HG03064 (cell line): ENCODE measurements at regions not wholly inside any gene's neighbourhood (a gene's known extent, or its start where the extent isn't known, plus 50 kb on each side); places are given as distances from the start of the nearest gene placed in this dataset.
"Not testable (repeated sequence)": the region's sequence is repeated elsewhere in the genome, so short reads cannot be mapped to it uniquely, and the experiment has no call there.

ENCODE experiments used
- ATAC-seq: cut with Tn5 transposase; IDR thresholded peaks from one replicate; pipeline ENCODE4 v1.9.1; 2021; ENCODE audit warnings: low read depth; ENCODE audit not compliant: unreplicated experiment

DNA sequence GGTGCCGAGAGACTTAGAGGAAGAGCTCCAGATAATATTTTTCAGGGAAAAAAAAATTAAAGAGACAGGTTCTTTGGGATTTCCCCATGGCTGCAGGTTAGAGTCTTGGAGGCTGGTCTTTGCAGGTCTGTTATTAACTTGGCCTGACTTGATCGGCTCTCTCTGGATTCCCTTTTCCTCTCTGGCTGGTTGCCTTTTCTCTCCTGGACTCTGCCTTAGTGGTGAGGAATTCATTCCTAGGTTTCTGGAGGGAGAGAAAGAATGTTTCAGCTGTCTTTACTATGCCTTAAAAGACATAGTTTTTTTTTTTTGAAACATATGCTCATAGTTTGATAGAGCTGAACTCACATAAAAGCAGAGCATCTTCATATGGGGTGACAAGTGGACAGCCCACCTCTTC lies 336.3 kb downstream of the BMP4 start:
- ATAC-seq = no peak

DNA sequence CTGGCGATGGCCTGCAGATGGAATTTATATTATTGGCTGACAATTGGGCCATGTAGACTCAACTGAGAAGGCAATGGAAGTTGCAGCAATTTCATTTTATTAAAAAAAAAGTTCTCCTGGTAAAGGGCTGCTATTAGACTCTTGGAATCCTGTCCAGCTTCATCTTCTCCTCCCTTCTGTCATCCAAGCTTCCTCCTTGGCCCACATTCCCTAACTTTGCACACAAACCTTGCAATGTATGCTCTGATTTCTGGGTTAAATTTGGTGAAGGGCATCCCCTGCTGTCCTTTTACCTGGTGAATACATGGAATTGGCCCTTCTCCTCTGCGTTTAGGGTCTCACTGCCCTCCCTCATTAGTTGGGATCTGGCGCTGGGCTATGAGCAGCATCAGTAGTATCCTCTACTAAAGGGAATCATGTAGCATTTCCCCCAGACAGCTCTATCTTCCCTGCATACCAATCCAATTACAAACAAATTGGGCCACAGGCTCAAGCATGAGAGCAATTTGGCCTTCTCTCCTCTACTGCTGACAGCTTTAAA lies 336.9 kb downstream of the BMP4 start:
- no peak for ATAC-seq

DNA sequence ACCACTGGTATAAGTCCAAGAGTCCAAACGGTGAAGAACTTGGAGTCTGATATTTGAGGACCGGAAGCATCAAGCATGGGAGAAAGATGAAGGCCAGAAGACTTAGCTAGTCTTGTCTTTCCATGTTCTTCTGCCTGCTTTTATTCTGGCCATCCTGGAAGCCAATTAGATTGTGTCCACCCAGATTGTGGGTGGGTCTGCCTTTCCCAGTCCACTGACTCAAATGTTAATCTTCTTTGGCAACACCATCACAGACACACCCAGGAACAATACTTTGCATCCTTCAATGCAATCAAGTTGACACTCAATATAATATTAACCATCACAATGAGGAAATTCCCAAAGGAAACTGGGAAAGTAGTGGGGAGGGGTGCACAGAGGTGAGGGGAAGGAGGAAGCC lies 340.1 kb downstream of the BMP4 start:
- ATAC-seq = not testable (repeated sequence)

DNA sequence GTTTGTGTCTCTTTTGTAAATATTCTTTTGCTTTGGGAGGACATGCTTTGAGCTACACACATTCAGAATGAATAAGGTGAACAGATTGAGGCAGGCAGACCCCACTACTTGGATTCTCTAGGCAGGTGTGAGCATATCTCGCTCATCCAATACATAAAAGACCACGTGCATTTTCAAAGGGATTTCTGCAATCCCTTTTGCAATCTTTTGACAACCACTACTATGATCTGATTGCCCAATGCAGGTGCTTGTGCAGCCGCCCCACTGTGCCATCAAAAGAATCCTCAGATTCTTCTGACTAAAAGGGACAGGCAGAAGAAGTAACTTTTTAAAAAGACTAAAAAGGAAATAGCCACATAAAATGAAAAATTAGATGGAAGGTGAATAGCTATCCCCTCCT lies 341.4 kb downstream of the BMP4 start:
- no peak for ATAC-seq

DNA sequence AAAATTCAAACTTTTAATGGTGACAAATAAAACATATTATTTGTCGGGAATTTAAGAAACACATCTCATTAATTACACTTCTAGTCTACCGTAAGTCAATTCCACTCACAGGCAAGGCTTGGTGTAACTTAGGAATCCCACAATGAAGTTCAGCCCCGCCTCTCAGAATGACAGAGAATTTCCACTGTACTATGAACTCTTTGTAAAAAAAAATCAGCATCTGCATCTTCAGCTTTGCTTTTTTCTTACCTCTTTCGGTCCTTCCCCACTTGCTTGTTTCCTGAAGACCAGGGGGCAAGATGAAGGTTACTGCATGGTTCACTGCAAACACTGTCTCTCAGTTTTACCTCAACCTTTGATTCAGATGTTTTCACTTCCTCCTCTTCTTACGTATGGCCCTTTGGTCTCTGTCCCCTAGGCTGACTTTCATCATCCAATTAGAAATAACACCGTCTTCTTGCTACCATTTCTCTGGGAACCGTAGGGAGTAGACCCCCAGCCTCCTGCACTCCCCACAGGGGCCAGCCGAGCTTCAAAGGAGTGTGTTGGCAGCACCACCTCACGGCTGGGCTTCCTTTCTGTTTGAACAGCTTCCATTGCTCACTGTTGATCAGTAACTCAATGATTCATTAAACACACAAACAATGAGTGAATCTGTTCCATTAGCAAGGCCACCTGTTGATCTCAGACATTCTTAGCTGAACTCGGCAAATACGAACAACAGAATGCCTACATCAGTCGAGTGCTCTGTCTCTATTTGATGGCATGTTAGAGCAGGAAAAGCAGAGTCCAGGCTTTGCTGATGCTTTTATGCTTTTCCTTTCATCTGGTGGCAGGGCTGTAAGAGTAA lies 343.0 kb downstream of the BMP4 start:
- ATAC-seq = peak; percentile 98

DNA sequence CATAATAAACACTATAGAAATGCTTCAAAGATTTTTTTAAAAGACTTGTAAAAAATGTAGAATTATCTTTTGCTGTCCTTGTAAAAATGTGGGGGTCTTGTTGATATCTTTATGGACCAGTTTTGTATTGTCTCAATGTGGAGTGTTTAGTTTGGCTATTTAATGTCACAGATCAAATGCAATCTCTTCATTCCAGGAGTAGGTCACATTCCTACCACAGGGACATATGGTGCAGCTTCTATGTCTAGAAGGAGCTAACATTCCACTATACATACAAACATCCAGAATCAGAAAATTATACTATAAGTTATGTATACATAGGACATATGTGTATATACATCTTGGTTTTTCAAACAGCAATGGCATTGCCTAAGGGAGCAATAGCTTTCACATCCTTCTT lies 345.7 kb downstream of the BMP4 start:
- no peak for ATAC-seq

DNA sequence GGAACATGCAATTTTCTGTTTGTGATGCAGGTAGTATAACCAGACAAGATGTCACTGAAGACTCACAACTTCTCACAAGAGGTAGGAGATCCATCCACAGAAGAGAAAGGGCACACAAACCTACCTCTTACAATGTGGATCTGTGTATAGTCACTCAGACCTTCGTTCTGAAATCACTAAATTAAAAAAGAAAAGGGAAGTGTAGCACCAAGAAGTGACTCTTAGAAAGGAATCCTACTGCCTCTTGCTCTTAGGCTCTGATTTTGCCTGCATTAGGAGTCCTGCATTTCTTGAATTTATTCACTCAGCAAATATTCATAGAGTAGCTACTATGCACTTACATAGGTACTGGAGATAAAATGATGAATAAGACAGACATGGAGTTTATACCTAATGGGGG lies 347.6 kb downstream of the BMP4 start:
- ATAC-seq = no peak

DNA sequence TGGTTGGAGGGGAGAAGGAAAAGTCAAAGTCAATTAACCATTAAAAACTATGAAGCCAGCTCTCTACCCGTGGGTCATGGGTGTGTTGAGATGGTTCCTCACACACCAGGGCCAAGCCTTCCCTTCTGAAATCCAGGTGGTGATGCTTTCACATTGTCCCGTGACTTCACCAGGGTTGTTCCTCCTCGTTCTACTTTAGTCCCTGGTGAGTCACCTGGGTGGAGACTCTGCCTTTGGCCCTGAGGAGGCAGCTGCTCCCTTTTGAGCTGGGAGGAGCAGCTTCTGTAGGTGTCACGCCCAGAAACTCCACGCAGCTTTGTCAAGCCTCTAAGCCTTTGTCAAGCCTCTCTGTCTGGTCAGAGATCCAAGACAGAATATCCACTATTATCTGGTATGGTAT lies 348.3 kb downstream of the BMP4 start:
- ATAC-seq = no peak

DNA sequence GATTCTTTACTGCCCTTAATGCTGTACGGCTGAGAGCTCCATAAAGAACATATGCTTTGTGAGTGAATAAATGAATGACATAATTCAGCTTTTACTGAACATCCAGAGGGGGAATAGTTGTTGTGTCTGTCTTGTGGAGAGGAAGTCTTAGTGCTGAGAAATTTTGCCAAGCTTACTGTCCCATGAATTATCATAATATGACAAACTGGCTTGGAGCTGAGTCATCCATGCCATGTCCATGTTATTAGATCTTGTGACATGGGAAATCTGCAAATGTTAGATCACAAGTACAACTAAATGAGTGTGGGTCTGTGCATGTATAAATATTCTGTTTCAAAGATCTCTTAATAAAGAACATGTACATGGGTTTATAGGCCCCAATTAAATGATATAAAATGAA lies 350.4 kb downstream of the BMP4 start:
- no peak for ATAC-seq

DNA sequence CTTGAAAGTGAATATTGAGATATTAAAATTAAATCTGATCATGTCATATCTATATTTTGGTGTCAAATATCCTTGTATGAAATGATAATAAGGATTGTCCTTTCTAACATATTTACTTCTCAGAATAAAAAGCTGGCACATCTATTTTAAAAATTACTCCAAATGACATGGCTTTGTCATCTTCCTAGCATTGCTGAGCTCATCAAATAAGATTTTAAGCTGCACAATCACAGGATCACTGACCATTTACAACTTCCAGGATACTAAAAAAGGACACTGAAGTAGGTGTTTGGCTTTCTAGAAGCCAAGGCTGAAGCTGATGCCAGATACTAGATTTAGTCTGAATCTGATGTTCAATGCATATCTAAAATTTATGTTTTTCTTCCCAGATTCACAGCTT lies 351.1 kb downstream of the BMP4 start:
- ATAC-seq = no peak

DNA sequence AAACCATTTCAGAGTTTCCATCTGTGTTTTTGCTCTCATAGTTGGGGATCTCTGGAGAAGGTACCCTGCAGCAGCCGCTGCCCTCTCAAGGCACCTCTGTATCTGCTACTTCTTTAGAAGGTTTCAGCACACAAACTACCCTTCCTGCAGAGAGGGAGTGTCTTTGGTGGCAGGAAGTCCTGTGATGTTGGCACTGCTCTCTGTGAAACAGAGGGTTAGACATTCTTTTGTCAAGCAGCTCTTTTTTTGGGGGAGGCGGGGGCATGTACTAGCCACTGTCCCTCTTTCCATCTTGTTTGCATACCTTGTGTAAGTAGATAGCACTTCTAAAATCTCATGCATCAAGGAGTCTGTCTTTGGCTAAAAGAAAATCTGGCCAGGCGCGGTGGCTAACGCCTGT lies 352.6 kb downstream of the BMP4 start:
- no peak for ATAC-seq

DNA sequence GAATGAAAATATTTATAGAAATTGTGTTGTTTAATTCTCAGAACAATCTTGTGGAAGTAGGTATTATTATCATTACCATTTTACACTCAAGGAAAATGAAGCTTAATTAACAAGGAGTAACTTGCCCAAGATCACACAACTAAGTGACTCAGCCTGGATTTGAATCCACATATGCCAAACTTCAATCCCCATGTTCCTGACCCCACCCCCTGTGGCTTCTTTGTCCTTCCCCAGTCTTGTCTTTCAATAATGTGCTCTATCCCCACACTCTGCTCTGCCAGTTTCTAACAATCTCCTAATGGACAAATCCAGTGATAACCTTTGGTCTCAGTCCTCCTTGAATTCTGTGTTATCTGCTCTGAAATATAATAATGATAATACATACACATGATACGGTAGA lies 355.2 kb downstream of the BMP4 start:
- no peak for ATAC-seq

DNA sequence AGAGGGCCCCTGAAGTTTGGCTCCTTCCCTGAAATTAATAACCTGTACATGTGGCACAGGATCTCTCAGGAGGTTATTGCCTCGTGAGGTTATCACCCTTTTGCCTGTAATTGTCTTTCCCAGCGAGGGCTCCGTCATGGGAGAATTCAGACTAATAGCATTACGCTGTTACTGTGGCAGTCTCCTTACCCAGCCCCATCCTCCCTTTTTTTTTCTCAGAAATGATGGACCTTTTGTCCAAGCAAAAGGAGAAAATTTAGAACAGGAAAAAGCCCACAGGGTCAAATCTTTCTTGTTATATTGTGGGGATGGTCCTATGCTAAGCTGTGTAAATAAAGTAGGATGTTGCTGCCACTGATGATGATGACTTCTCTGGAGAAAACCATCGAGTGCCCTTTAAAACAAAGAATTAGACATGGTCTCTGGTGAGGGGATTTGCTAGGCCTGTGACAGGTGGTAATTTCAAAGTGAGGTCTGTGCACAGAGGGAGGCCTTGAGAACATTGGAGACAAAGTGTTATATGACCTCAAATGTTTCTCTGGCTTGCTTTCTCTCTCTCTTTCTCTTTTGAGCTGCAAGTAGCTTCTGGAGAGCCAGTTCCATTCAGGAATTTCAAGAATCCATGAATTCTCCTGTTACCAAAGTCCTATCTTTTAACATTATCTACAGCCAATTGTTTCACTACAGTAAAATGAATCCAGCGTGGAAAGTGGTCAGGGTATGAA lies 357.2 kb downstream of the BMP4 start:
- ATAC-seq = no peak

DNA sequence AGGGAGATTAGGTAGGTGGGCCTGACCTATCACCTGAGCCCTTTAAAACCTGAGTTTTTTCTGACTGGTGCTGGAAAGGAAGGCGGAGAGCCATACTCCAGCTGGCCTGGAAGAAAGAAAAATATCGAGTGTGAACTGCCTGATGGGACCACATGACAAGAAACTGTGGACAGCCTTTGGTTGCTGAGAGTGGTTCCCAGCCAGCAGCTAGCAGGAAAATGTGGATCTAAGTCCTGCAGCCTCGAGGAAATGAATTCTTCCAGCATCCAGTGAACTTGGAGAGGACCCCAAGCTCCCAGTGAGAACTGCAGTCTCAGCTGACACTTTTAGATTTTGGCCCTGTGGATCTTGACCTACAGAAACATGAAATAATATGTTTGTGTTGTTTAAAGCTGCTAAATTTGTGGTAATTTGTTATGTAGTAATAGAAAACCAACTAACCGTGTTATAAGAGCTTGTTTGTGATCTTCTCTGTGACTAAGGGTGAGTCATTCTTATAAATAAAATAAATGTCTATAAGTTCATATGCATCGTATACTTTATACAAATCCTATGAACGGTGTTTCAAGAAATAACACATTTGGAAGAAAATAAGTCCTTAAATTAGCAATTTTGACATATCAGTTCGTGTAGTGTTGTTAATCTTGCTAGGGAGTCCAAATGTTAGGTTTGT lies 359.6 kb downstream of the BMP4 start:
- no peak for ATAC-seq

DNA sequence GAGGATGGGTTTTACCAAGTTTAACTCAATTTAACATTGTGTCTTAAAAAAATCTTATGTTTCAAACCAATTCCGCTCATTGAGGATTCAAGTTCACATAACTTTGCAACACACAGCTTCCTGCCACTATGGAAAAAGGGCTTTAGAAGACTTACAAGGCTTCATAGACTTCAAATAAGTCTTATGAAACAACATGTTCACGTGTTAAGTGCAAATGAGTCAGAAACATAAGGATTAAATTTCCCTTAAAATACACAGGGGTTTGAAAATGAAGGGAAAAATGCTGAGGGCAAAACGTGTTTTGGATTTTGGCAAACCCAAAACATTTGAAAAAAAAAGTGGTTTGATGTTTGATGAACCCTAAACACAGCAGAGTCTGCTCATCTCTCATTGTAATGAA lies 364.8 kb downstream of the BMP4 start:
- no peak for ATAC-seq

DNA sequence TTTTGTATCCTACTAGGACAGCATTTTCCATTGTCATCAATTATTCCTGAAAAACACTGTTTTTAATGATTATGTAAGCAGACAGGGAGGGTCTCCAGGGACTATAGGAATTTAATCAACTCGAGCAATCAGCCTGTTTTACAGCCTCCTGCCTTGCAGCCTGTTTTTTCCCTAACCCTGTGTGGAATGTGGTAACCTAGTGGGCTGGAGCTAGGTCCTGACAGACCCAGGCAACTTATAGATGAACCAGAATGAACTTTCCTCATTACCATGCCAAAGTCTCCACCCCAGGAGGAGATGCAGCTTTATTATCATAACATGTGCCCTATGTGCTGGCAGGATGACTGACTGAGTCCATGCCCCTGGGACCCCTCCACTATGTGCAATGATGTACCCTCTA lies 375.1 kb downstream of the BMP4 start:
- ATAC-seq = no peak

DNA sequence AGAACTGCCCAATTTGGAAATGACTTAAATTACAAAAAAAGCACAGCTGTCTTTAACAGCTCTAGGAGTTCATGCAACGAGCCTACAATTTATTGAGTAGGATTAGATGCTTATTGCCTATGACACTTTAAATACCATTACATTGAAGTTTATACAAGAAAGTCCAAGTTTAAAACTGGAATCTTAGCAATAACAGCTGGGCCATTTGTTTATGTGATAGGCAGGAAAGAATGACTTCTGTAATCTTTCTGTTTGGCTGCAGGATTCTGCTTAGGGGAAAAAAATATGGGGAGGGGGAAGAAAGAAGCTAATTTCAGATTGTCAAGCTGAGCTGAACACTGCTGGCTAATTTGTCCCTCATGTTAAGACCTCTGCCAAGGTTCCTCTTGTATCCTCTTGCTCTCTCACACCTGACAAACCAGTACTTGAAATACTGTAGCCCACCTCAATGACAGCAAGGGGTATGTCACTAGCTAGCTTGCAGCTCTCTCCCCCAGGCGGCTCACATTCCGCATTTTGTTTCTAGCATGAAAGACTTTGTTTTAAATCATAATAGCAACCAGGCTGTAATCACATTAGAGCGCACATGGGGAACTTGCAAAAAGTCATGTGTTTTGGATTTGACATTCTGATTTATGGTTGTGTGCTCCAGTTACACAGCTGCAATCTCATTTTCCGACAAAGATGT lies 384.8 kb downstream of the BMP4 start:
- ATAC-seq = no peak

DNA sequence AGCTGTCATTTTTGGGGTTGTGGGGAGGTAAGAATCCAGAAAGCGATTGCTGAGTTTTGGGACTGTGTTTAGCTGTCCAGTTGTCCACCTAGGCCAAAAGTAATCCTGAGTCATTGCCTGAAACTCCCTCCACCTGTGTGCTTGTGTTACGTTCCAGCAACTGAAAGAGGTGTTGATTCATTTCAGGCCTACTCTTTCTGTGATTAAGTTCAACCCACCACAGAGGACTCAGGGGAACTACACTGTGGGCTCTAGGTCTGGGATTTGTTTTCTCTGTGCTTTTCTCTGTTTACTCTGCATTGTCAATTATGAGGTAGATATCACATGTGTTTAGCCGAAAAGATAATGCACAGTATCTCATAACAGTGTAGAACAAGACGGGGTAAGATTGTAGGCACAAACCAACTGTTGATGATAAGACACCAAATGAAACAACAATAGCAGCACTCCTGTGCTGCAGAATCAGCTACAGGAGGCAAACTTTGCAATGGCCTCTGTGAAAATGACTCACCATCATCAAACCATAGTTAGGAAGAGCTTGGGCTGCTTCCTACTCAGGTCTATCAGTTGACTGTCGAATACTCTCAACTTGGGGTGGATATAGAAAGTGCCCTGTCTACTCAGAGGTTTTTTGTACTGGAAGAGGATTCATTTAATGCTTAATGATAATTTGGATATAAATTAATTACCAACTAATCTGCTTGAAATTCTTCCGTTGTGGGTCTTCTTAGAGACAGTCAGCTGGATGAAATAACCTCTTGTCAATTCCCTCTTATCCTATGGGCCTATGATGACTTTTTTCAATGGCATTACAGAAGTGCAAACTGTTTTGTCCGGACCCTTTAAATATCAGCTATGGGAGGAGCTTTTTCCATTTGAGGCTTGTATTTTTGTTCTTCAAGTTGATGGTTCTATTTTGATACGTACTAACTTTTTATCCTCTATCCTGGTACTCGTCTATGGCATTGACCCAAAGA lies 385.9 kb downstream of the BMP4 start:
- peak; percentile 93 for ATAC-seq

DNA sequence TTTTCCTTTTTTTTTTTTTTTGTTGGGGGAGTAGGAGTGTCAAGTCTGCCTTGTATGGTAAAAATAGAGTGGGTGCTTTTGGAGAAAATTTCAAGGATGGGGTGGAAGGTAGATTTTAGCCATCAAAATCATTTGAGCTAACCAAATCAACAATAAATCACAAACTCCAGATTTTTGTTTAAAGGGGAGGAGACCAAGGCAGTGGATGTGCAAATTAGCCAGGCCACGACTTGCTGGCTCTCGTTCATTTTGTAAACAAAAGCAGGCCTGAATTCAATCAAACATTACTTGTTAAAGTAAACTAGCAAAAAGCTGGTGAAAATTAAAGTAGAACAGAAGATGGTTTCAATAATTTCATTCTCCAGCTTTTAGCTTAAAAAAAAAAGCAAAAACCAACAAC lies 387.2 kb downstream of the BMP4 start:
- no peak for ATAC-seq
